Astrocyte (in vitro differentiated cells and primary cell): ENCODE measurements at regions not wholly inside any gene's neighbourhood (a gene's known extent, or its start where the extent isn't known, plus 50 kb on each side); places are given as distances from the start of the nearest gene placed in this dataset.

Source experiments
- EZH2 ChIP-seq: IDR thresholded peaks from 2 replicates; pipeline ENCODE4 v1.6.1; 2012; ENCODE audit warnings: mild to moderate bottlenecking, low read length, inconsistent platforms; ENCODE audit not compliant: insufficient read depth
- TF ChIP-seq, protein P1 (sequence below): IDR thresholded peaks from 2 replicates; pipeline ENCODE4 v1.5.1; 2011; ENCODE audit warnings: low read depth, mild to moderate bottlenecking, inconsistent platforms, low read length, moderate library complexity; ENCODE audit not compliant: insufficient read depth

DNA sequence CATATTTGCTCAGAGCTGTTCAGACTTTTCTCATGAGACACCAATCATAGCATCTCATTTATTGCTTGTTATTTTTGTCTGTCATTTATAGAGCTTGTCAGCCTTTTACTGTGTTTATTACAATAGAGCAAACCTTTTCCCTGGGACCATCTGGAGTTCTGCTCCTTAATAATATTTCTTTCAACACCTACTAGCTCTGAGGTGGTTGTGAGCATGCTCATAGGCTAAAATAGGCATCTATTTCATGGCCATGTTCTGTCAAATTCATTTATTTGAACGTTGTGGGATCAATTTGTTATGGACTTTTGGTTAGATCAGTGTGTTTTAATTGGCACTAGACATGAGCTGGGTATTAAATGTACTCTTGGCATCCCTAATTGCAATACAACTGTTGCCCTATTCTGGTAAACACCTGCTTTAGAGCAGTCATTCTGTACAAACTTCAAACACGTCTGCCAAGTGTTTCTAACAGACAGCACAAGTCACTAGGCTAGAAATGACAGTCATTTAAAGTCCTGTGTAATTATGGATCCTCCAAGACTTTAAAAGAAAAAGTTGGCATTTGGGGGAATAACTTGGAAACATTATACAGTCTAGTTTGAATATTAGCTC is 766.3 kb downstream of the ZNF385D start:
- TF ChIP-seq, protein P1, sequence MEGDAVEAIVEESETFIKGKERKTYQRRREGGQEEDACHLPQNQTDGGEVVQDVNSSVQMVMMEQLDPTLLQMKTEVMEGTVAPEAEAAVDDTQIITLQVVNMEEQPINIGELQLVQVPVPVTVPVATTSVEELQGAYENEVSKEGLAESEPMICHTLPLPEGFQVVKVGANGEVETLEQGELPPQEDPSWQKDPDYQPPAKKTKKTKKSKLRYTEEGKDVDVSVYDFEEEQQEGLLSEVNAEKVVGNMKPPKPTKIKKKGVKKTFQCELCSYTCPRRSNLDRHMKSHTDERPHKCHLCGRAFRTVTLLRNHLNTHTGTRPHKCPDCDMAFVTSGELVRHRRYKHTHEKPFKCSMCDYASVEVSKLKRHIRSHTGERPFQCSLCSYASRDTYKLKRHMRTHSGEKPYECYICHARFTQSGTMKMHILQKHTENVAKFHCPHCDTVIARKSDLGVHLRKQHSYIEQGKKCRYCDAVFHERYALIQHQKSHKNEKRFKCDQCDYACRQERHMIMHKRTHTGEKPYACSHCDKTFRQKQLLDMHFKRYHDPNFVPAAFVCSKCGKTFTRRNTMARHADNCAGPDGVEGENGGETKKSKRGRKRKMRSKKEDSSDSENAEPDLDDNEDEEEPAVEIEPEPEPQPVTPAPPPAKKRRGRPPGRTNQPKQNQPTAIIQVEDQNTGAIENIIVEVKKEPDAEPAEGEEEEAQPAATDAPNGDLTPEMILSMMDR = no peak
- TF ChIP-seq EZH2 = no peak
